H1 (cell line): ENCODE measurements at regions not wholly inside any gene's neighbourhood (a gene's known extent, or its start where the extent isn't known, plus 50 kb on each side); places are given as distances from the start of the nearest gene placed in this dataset.

Experiments
- CTCF ChIA-PET: fragments of 300-600 bp; sonication (Branson Sonifier 250); formaldehyde crosslinking; loops from one replicate; lab custom pipeline; 2021; ENCODE audit not compliant: partially characterized antibody; lab: Charles Lee
- POLR2A ChIA-PET: fragments of 300-600 bp; sonication (Branson Sonifier 250); formaldehyde crosslinking; loops from one replicate; lab custom pipeline; 2021; ENCODE audit warnings: inconsistent platforms; ENCODE audit not compliant: partially characterized antibody; lab: Charles Lee
- DNase-seq, 2 experiments: peaks; one replicate each; pipeline versions ENCODE4 v3.0.0 to v3.0.0-alpha.2; 2010 to 2022; ENCODE audit warnings: low spot score in 2 of 2, low read depth in 1 of 2, mixed read lengths in 1 of 2
- FAIRE-seq: peaks from 2 replicates; lab custom pipeline; 2011; peaks lifted over from hg19 to GRCh38; lab: Jason Lieb, UNC
- H2AFZ ChIP-seq: 2 replicates; pipeline ENCODE4 v1.8.1; 2012; ENCODE audit warnings: low read length, inconsistent platforms
- H2AK5ac ChIP-seq: 2 replicates; pipeline ENCODE4 v1.6.1; 2013; ENCODE audit warnings: low read depth, low read length
- H2BK120ac ChIP-seq: replicated peaks from 2 replicates; pipeline ENCODE3; 2013; ENCODE audit warnings: low read depth, low read length, inconsistent platforms
- H2BK12ac ChIP-seq: 2 replicates; pipeline ENCODE4 v1.6.1; 2013; ENCODE audit warnings: low read depth, low read length
- H2BK15ac ChIP-seq: 2 replicates; pipeline ENCODE4 v1.6.1; 2013; ENCODE audit warnings: low read length
- H2BK20ac ChIP-seq: 2 replicates; pipeline ENCODE4 v1.6.1; 2013; ENCODE audit warnings: low read length
- H2BK5ac ChIP-seq: 2 replicates; pipeline ENCODE4 v1.6.1; 2013; ENCODE audit warnings: low read depth, low read length
- H3K14ac ChIP-seq: 2 replicates; pipeline ENCODE4 v1.6.1; 2013; ENCODE audit warnings: inconsistent platforms; ENCODE audit not compliant: insufficient read length
- H3K18ac ChIP-seq: 2 replicates; pipeline ENCODE4 v1.6.1; 2013; ENCODE audit warnings: low read length; ENCODE audit errors: extremely low read depth
- H3K23ac ChIP-seq: 2 replicates; pipeline ENCODE4 v1.6.1; 2013; ENCODE audit warnings: inconsistent platforms; ENCODE audit not compliant: insufficient read length
- H3K23me2 ChIP-seq: 2 replicates; pipeline ENCODE4 v1.6.1; 2013; ENCODE audit warnings: low read depth, low read length
- H3K27ac ChIP-seq: 2 replicates; pipeline ENCODE4 v1.6.1; 2011; ENCODE audit warnings: low read depth, low read length, inconsistent platforms
- H3K27me3 ChIP-seq, 4 experiments: replicated peaks in 1 of 4; 1 replicate in 1 of 4; 2 replicates in 3 of 4; pipeline versions ENCODE4 v1.6.1 to v1.8.1; 2011 to 2013; ENCODE audit warnings: low read length in 3 of 4, mild to moderate bottlenecking in 3 of 4, inconsistent platforms in 2 of 4, mixed read lengths in 2 of 4, moderate library complexity in 1 of 4; ENCODE audit not compliant: control insufficient read depth in 3 of 4, insufficient read depth in 3 of 4; ENCODE audit errors: extremely low read depth in 1 of 4
- H3K36me3 ChIP-seq, 4 experiments: 2 replicates each; pipeline versions ENCODE4 v1.6.1 to v1.8.1; 2011 to 2013; ENCODE audit warnings: mild to moderate bottlenecking in 4 of 4, low read length in 3 of 4, moderate library complexity in 2 of 4, control low read depth in 1 of 4, inconsistent platforms in 1 of 4; ENCODE audit not compliant: insufficient read depth in 4 of 4, control insufficient read depth in 2 of 4
- H3K4ac ChIP-seq: replicated peaks from 2 replicates; pipeline ENCODE3; 2013; ENCODE audit warnings: low read length, low read depth, mixed read lengths, inconsistent platforms; ENCODE audit not compliant: insufficient read length
- H3K4me1 ChIP-seq, 4 experiments: replicated peaks in 1 of 4; 1 replicate in 1 of 4; 2 replicates in 3 of 4; pipeline versions ENCODE4 v1.6.1 to v1.8.1; 2011 to 2013; ENCODE audit warnings: low read length in 3 of 4, inconsistent platforms in 2 of 4, mixed read lengths in 1 of 4; ENCODE audit not compliant: insufficient read depth in 4 of 4, control insufficient read depth in 3 of 4
- H3K4me2 ChIP-seq, 2 experiments: 2 replicates each; pipeline versions ENCODE4 v1.6.1 to v1.8.1; 2011 to 2013; ENCODE audit warnings: low read depth in 2 of 2, low read length in 2 of 2, control low read depth in 1 of 2, inconsistent platforms in 1 of 2, mild to moderate bottlenecking in 1 of 2; ENCODE audit not compliant: insufficient read depth in 1 of 2
- H3K4me3 ChIP-seq, 4 experiments: fragments of 200-600, 300-600 bp in 1 of 4; sonication (generic), shearing (Covaris generic), sonication (Bioruptor Twin) in 1 of 4; 2 replicates each; pipeline versions ENCODE4 v1.5.1 to v1.8.1; 2011 to 2016; ENCODE audit warnings: low read length in 4 of 4, low read depth in 3 of 4, control low read depth in 2 of 4, inconsistent platforms in 2 of 4, mild to moderate bottlenecking in 2 of 4, mixed read lengths in 1 of 4, moderate library complexity in 1 of 4; ENCODE audit not compliant: insufficient read depth in 2 of 4; ENCODE audit errors: extremely low read depth in 1 of 4
- H3K56ac ChIP-seq: replicated peaks from 2 replicates; pipeline ENCODE3; 2013; ENCODE audit warnings: low read depth, mild to moderate bottlenecking, mixed read lengths, low read length, inconsistent platforms; ENCODE audit not compliant: insufficient read length
- H3K79me1 ChIP-seq: 2 replicates; pipeline ENCODE4 v1.6.1; 2013; ENCODE audit warnings: low read depth, low read length, control low read depth
- H3K79me2 ChIP-seq, 2 experiments: 2 replicates each; pipeline versions ENCODE4 v1.6.1 to v1.8.1; 2012 to 2013; ENCODE audit warnings: low read length in 2 of 2, mild to moderate bottlenecking in 2 of 2, inconsistent platforms in 1 of 2; ENCODE audit not compliant: insufficient read depth in 2 of 2, control insufficient read depth in 1 of 2
- H3K9ac ChIP-seq, 4 experiments: replicated peaks in 1 of 4; 1 replicate in 1 of 4; 2 replicates in 3 of 4; pipeline versions ENCODE4 v1.6.1 to v1.8.1; 2011 to 2013; ENCODE audit warnings: low read depth in 3 of 4, low read length in 3 of 4, control low read depth in 2 of 4, mild to moderate bottlenecking in 2 of 4, moderate library complexity in 2 of 4, inconsistent platforms in 1 of 4; ENCODE audit errors: extremely low read depth in 1 of 4
- H3K9me3 ChIP-seq, 2 experiments: 2 replicates each; pipeline versions ENCODE4 v1.6.1 to v1.8.1; 2012 to 2013; ENCODE audit warnings: mild to moderate bottlenecking in 2 of 2, moderate library complexity in 2 of 2, control low read depth in 1 of 2, inconsistent platforms in 1 of 2, low read depth in 1 of 2, low read length in 1 of 2, mixed read lengths in 1 of 2; ENCODE audit not compliant: insufficient read depth in 2 of 2
- H4K20me1 ChIP-seq, 2 experiments: replicated peaks in 1 of 2; 2 replicates each; pipeline versions ENCODE3 to v1.8.1; 2011 to 2013; ENCODE audit warnings: inconsistent platforms in 2 of 2, low read length in 2 of 2, mild to moderate bottlenecking in 1 of 2; ENCODE audit not compliant: insufficient read depth in 2 of 2, control insufficient read depth in 1 of 2
- H4K5ac ChIP-seq: 2 replicates; pipeline ENCODE4 v1.6.1; 2013; ENCODE audit warnings: low read length, low read depth, mixed read lengths, inconsistent platforms; ENCODE audit not compliant: insufficient read length
- H4K8ac ChIP-seq: 2 replicates; pipeline ENCODE4 v1.8.0; 2013; ENCODE audit warnings: mild to moderate bottlenecking, moderate library complexity, low read length, inconsistent platforms; ENCODE audit not compliant: insufficient read depth; ENCODE audit errors: extremely low read depth
- H4K91ac ChIP-seq: replicated peaks from 2 replicates; pipeline ENCODE3; 2013; ENCODE audit warnings: low read length, mixed read lengths, inconsistent platforms; ENCODE audit not compliant: insufficient read length
- ASH2L ChIP-seq: fragments of 200-600, 300-600 bp; sonication (generic); IDR thresholded peaks from one replicate; pipeline ENCODE4 v1.7.1; 2017; ENCODE audit warnings: low read length
- BCL11A ChIP-seq, 2 experiments: IDR thresholded peaks; one replicate each; pipeline ENCODE4 v1.6.1; 2011; ENCODE audit warnings: low read depth in 2 of 2, low read length in 2 of 2, mild to moderate bottlenecking in 2 of 2
- BRCA1 ChIP-seq: IDR thresholded peaks from 2 replicates; pipeline ENCODE4 v1.6.1; 2012; ENCODE audit warnings: low read depth, low read length, improper control_type of control experiment
- CBX5 ChIP-seq: fragments of 300-800, 300-1000 bp; sonication (generic); IDR thresholded peaks from 2 replicates; pipeline ENCODE4 v1.7.1; 2016; ENCODE audit warnings: antibody characterized with exemption, low read length, low read depth
- CHD1 ChIP-seq: IDR thresholded peaks from 2 replicates; pipeline ENCODE4 v1.6.1; 2012; ENCODE audit warnings: low read depth, low read length, improper control_type of control experiment
- CTBP2 ChIP-seq: IDR thresholded peaks from 2 replicates; pipeline ENCODE4 v1.7.0; 2011; ENCODE audit warnings: borderline replicate concordance, mild to moderate bottlenecking, moderate library complexity, mixed read lengths, low read length; ENCODE audit not compliant: insufficient read depth, insufficient read length
- FOSL1 ChIP-seq: IDR thresholded peaks from 2 replicates; pipeline ENCODE4 v1.6.1; 2011; ENCODE audit warnings: mild to moderate bottlenecking, low read depth, low read length, moderate library complexity; ENCODE audit not compliant: insufficient read depth
- KDM5A ChIP-seq: fragments of 200-600 bp; IDR thresholded peaks from 2 replicates; pipeline ENCODE4 v1.7.1; 2012; ENCODE audit warnings: mild to moderate bottlenecking, low read length, inconsistent platforms, mixed read lengths
- MAFK ChIP-seq: IDR thresholded peaks from 2 replicates; pipeline ENCODE4 v1.6.1; 2012; ENCODE audit warnings: low read depth, mild to moderate bottlenecking, improper control_type of control experiment, low read length
- NRF1 ChIP-seq: IDR thresholded peaks from 2 replicates; pipeline ENCODE4 v1.6.1; 2011; ENCODE audit warnings: mild to moderate bottlenecking, low read depth, low read length, improper control_type of control experiment
- POLR2AphosphoS5 ChIP-seq: IDR thresholded peaks from 2 replicates; pipeline ENCODE4 v1.6.1; 2011; ENCODE audit warnings: low read depth, low read length
- RBBP5 ChIP-seq: IDR thresholded peaks from 2 replicates; pipeline ENCODE4 v1.7.1; 2012; ENCODE audit warnings: low read depth, mild to moderate bottlenecking, inconsistent platforms, low read length, moderate library complexity, borderline replicate concordance
- RXRA ChIP-seq: IDR thresholded peaks from 2 replicates; pipeline ENCODE4 v1.6.1; 2011; ENCODE audit warnings: low read depth, mild to moderate bottlenecking, low read length, moderate library complexity; ENCODE audit not compliant: insufficient read depth
- SP2 ChIP-seq: IDR thresholded peaks from 2 replicates; pipeline ENCODE4 v1.6.1; 2012; ENCODE audit warnings: mild to moderate bottlenecking, low read length, inconsistent platforms
- SP4 ChIP-seq: IDR thresholded peaks from 2 replicates; pipeline ENCODE4 v1.6.1; 2012; ENCODE audit warnings: low read length, inconsistent platforms
- TAF1 ChIP-seq: IDR thresholded peaks from 2 replicates; pipeline ENCODE4 v1.6.1; 2011; ENCODE audit warnings: mild to moderate bottlenecking, low read depth, low read length
- TBP ChIP-seq: IDR thresholded peaks from 2 replicates; pipeline ENCODE4 v1.6.1; 2011; ENCODE audit warnings: low read depth, low read length, improper control_type of control experiment
- TEAD4 ChIP-seq: IDR thresholded peaks from 2 replicates; pipeline ENCODE4 v1.6.1; 2012; ENCODE audit warnings: low read depth, low read length, inconsistent platforms, mixed read lengths
- YY1 ChIP-seq: IDR thresholded peaks from 2 replicates; pipeline ENCODE4 v1.6.1; 2011; ENCODE audit warnings: low read depth, mild to moderate bottlenecking, low read length

- Histone ChIP-seq H3K14ac (no peak overlapping the region), H3K4me3 (no peak overlapping the region), H3K9me3 (no peaks in the 10 kb centered on the region; a peak in 1 of 4 replicates), H3K27me3 (no peaks in the 10 kb centered on the region), H2BK5ac (no peak overlapping the region), H2BK15ac (no peak overlapping the region), H4K20me1 (no peaks in the 10 kb centered on the region), H4K91ac (no peak overlapping the region), H3K79me2 (no peaks in the 10 kb centered on the region), H3K79me1 (no peaks in the 10 kb centered on the region), H3K4ac (no peak overlapping the region), H3K9ac (no peak overlapping the region), H3K4me2 (no peak overlapping the region), H4K5ac (no peak overlapping the region), H3K27ac (no peak overlapping the region), H2BK12ac (no peak overlapping the region), H2AK5ac (no peak overlapping the region), H2BK120ac (no peak overlapping the region), H3K23me2 (no peaks in the 10 kb centered on the region), H3K4me1 (no peaks in the 10 kb centered on the region), H2AFZ (no peak overlapping the region), H3K23ac (no peak overlapping the region), H3K18ac (no peak overlapping the region), H3K56ac (no peak overlapping the region), H3K36me3 (no peaks in the 10 kb centered on the region), H4K8ac (no peak overlapping the region), H2BK20ac (no peak overlapping the region)
- ChIA-PET POLR2A (no interaction called here), CTCF (no interaction called here)
- FAIRE-seq: no peak
- DNase-seq: no peak
- TF ChIP-seq ASH2L (no peak), MAFK (no peak), CTBP2 (no peak), POLR2AphosphoS5 (no peak), NRF1 (no peak), YY1 (no peak), CBX5 (no peak), TBP (no peak), FOSL1 (no peak), RXRA (no peak), TAF1 (no peak), SP2 (no peak), BCL11A (IDR thresholded peaks at IDR 0.05; ENCODE audit: low read depth in 2 of 2, low read length in 2 of 2) (no peak), RBBP5 (no peak), CHD1 (no peak), TEAD4 (no peak), BRCA1 (no peak), SP4 (no peak), KDM5A (no peak)
Measured at GRCh38 chrX:42140320-42140719, 217.0 kb upstream of the CASK start.
